Fibroblast of skin of right quadriceps (primary cell): ENCODE measurements at regions not wholly inside any gene's neighbourhood (a gene's known extent, or its start where the extent isn't known, plus 50 kb on each side); places are given as distances from the start of the nearest gene placed in this dataset.

ENCODE experiments used
- DNase-seq: peaks from one replicate; pipeline ENCODE4 v3.0.0-alpha.2; 2013

DNA sequence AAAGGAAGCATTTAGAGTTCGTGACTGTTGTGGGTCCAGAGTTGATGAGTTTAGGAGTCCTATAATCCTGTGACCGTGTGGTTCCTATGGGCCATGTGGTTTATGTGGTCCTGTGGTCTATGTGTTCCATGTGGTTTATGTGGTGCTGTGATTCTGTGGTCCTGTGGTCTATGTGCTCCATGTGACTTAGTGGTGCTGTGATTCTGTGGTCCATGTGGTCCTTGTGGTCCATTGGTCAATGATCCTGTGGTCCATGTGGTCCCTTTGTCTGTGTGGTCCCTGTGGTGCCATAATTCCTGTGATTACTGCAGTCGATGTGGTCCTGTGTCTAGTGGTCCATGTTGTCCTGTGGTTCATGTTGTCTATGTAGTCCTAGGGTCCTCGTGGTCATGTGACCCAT, 167.3 kb downstream of the TMEM18 start:
- DNase-seq: no peak

DNA sequence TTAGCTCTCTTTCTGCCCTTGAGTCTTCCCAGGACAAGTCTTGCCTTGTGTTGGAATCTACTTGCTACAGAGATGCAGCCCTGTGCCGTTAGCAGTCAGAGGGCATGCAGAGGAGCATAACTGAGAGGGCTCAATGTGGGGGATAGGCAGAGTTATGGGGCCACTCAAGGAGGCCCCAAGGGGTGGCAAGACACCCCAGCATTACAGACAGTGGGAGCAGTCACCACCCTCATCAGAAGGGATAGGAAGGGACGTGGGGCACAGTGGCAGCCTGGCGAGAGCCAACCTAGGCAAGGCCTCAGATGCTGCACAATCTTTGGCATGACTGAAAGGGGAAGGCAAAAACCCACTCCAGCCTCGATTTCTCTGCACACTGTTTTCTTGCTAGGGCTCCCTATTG, 169.1 kb downstream of the TMEM18 start:
- DNase-seq: no peak

- DNase-seq: no peak
Measured at GRCh38 chr2:506866-507265, 170.3 kb downstream of the TMEM18 start.

DNA sequence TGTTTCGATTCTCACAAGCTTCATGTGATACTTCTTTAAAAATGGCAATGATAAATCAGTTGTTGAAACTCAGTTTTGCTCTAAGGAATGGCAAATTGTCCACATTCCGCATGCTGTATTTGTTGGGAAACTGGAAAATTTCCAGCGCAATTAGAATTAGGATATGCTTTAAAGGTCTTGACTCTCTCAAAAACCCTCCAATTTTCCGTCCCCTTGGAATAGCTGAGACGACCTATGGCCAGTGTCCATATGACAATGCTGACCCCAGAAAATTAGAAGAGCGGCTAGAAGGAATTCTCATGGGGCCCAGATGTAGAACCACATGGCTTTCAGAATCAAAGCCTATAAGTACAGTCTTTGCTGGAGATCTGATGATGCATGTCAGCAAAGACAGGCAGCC, 170.8 kb downstream of the TMEM18 start:
- no peak for DNase-seq

DNA sequence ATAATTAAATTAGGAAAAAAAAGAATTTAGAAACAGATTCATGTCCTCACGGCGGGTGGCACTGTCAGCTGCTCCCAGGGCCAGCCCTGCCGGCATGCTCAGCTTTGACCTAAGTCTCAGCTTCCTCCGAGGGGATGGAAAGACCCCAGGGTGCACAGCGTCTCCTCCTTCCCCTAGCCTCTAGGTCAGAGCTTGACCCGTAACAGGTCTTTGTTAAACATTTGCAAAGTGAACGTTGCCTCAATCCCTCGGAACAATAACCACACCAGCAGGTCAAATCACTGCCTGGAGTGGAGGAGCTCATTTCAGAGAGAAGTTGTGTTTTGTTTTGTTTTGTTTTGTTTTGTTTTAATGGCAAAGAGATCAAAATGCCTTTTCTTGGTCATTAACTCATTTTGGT, 171.3 kb downstream of the TMEM18 start:
- no peak for DNase-seq

- DNase-seq: no peak
Measured at GRCh38 chr2:503288-503999, 173.8 kb downstream of the TMEM18 start.

DNA sequence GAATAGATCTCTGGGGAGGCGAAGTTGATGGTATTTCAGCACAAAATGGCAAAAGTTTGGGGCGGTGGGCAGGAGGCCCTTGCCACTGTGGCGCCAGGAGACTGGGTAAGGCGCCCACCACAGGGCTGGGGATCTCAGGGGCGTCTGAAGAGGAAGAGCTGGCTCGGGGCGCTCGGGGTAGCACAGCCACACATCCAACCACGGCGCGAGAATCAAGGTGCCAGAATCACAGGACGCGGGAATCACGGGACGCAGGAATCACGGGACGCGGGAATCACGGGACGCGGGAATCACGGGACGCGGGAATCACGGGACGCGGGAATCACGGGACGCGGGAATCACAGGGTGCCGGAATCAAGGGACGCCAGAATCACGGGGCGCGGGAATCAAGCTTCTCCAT, 174.4 kb downstream of the TMEM18 start:
- DNase-seq: no peak

- DNase-seq: no peak
Measured at GRCh38 chr2:501667-502066, 175.5 kb downstream of the TMEM18 start.

GRCh38 chr2:501130-501529, 176.1 kb downstream of the TMEM18 start:
- DNase-seq: no peak

DNA sequence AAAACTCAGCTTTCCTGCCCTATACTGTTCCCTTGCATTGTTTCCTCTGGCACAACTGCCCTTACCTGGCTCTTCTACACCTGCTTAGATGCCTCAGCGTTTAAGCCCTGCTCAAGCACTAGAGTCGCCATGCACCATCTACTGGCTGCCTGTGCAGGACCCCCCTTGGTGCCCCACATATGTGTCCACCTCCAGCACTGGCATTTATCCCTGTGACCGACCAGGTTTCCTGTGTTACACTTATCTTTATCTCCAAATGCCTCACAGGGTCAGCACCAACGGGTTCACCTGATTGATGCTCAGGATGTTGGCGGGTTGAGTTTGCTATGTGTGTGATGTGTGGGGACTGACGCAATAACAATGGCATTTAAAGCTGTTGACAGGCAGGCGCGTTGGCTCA, 177.5 kb downstream of the TMEM18 start:
- no peak for DNase-seq

DNA sequence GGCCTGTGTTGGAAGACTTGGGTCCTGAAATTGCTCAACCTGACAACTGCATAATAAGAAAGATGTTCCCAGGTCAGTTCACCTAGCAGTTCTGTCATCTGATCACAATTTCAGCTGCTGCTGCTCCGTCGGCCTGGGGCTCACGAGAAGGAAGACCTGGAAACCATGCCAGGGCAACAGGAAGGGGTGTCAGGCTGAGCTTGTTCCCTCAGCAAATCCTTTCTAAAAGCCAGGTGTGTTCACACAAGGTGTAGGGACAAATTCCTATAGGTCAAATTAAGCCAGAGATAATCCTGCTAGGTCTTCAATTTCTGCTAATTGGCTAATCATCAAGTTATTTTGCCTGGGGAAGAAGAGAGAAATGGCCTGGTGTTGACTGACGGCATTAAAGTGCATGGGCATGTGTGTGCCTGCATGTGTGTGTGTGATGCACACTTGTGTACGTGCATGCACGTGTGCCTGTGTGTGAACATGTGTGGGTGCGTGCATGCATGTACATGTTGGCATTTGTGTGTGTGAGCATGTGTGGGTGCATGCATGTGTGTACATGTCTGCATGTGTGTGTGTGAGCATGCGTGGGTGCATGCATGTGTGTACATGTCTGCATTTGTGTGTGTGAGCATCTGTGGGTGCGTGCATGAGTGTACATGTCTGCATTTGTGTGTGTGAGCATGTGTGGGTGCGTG, 178.6 kb downstream of the TMEM18 start:
- DNase-seq: no peak

- DNase-seq: no peak
Measured at GRCh38 chr2:497770-498492, 179.3 kb downstream of the TMEM18 start.

DNA sequence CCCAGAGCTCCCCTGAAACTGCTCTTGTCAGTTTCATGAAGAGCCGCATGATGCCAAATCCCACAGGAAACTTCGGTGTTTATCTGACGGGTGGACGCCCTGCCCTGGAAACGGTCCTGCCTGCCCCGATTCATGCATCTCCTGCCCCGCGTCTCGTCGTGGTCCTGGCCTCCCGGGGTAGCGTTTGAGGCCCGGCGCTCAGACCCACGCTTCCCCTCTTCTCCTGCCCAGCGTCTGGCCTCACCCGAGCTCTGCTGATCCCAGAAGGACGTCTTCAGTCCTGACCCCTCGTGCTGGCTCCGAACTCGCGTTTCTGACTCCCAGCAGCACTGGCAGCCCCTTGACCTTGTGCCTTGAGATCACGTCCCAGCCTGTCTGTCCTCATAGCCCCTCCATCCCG, 180.5 kb downstream of the TMEM18 start:
- no peak for DNase-seq

- DNase-seq: no peak
Measured at GRCh38 chr2:495745-496275, 181.4 kb downstream of the TMEM18 start.

- DNase-seq: no peak
Measured at GRCh38 chr2:494853-495252, 182.4 kb downstream of the TMEM18 start.

DNA sequence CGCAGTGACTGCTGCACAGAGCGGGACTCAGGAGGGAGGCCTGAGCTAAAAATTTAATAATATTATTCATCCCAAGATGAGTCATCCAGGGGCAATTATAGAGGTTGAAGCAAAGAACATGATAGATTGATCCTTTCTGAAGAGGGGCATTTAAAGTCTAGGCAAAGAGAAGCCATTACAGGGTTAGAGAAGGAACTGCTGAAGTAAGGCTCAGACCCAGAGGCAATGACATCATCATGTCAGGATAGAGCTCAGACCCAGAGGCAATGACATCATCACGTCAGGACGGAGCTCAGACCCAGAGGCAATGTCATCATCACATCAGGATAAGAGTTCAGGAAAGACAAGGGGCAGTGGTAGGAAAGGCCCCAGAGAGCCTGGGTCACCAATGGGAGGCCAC, 184.0 kb downstream of the TMEM18 start:
- no peak for DNase-seq

DNA sequence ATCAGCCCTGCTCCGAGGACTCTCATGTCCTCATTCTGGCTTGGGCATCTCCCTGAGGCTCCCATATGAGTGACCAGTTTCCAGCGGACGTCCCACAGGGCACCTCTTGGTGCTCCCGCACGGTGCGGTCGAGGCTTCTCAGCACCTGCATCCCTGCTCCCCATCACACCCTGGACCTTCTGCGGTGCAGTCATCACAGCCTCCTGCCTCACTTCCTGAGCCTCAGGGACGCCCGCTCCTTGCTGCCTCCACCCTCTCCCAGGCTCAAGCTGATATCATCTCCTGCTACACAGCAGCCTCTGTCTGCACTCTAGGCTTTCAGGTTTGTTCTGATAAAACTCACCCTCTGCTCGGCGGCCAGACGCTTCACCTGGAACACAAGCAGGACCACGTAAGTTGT, 185.0 kb downstream of the TMEM18 start:
- no peak for DNase-seq

DNA sequence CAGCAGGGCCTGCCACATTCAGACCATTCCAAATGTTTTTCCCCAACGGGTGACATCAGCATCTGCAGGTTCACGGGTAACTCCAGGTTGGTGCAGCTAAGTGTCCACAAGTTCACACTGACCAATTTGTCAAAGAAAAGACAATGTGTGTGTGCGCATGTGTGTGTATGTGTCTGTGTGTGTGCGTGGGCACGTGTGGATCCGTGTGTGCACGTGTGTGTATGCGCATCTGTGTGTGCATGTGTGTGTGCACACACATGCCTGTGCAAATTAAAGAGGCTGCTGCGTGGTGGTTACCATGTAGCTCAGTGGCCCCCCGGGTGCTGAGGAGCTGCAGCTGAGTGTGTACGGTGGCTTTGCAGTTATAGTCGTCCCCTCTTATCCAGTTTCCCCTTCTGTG, 187.4 kb downstream of the TMEM18 start:
- DNase-seq: no peak

GRCh38 chr2:489084-489483, 188.1 kb downstream of the TMEM18 start:
- no peak for DNase-seq

DNA sequence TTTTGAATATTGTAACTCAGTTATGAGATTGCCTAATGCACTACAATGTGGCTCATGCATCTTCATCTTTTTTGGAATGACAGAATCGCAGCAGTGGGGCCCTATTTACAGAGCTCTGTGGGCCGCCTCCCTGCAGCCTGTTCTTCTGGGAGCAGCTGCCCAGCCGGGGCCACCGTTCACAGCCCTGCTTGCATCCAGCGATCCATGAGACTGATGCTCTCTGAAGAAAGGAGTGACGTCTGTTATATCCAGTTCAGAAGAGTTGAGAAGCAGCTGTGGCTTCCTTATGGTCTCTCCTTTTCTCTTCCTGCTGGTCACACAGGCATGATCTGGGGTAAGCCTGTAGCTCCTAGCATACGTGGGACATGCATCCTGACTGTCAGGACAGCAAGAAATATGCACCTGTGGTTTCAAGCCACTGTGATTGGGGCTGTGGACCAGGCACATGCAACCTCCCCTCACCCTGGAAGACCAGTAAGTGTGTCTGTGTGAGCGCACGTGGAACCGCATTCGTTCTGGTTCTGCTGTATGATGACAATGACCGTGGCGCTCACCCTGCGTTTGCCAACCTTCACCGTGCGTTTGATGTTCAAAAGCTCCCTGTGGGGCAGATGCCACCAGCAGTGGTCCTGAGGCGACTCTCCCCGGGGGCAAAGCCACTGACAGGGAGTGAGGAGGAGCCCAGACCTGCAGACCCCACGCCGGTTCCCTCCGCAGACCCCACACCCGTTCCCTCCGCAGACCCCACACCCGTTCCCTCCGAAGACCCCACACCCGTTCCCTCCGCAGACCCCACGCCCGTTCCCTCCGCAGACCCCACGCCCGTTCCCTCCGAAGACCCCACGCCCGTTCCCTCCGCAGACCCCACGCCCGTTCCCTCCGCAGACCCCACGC, 189.8 kb downstream of the TMEM18 start:
- no peak for DNase-seq

- no peak for DNase-seq
Measured at GRCh38 chr2:486371-486770, 190.8 kb downstream of the TMEM18 start.

DNA sequence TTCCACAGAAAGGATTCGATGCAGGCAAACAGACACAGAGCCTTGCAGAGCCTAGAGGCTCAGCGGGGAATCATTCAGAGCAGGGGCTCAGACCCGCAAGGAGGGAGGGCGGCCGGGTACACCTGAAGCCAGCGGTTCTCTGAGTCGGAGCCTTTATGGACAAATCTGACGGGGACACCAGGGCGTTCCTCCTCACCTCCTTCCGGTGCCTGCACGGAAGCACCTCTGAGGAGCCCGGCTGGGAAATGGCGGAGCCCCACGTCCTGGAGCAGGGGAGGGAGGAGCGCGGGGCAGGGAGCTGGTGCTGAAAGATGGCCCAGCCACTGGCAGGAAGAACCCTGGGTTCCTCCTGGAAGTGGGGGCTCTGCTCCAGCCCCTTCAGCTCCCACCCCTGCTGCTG, 193.5 kb upstream of the ALKAL2 start:
- DNase-seq: no peak
